Karpas-422 (cell line): ENCODE measurements at regions not wholly inside any gene's neighbourhood (a gene's known extent, or its start where the extent isn't known, plus 50 kb on each side); places are given as distances from the start of the nearest gene placed in this dataset.
A peak's percentile ranks its signal among the peaks of the same experiment; 100 is the strongest.
"Not testable (repeated sequence)": the region's sequence is repeated elsewhere in the genome, so short reads cannot be mapped to it uniquely, and the experiment has no call there.

Experiments used
- DNase-seq: peaks from one replicate; pipeline ENCODE4 v3.0.0-alpha.2; 2015
- H2AFZ ChIP-seq: fragments of 200-600 bp; sonication (generic); 2 replicates; pipeline ENCODE4 v1.6.1; 2014; ENCODE audit warnings: antibody characterized with exemption, low read length, mixed read lengths
- H3K27ac ChIP-seq: fragments of 200-600 bp; sonication (generic); 2 replicates; pipeline ENCODE4 v1.5.1; 2014; ENCODE audit warnings: mild to moderate bottlenecking, low read length, moderate library complexity
- H3K27me3 ChIP-seq: fragments of 200-600 bp; sonication (generic); 2 replicates; pipeline ENCODE4 v1.6.1; 2014; ENCODE audit warnings: low read length, mixed read lengths
- H3K36me3 ChIP-seq: fragments of 200-600 bp; sonication (generic); 2 replicates; pipeline ENCODE4 v1.6.1; 2014; ENCODE audit warnings: low read length, mixed read lengths; ENCODE audit not compliant: insufficient read depth
- H3K4me1 ChIP-seq: fragments of 200-600 bp; sonication (generic); 2 replicates; pipeline ENCODE4 v1.6.1; 2014; ENCODE audit warnings: mild to moderate bottlenecking, low read length, mixed read lengths
- H3K4me2 ChIP-seq: fragments of 200-600 bp; sonication (generic); 2 replicates; pipeline ENCODE4 v1.6.1; 2014; ENCODE audit warnings: low read length, low read depth, mild to moderate bottlenecking; ENCODE audit not compliant: poor library complexity, severe bottlenecking
- H3K4me3 ChIP-seq: fragments of 200-600 bp; sonication (generic); 2 replicates; pipeline ENCODE4 v1.5.1; 2014; ENCODE audit warnings: mild to moderate bottlenecking, antibody characterized with exemption, low read length, mixed read lengths
- H3K79me2 ChIP-seq: fragments of 200-600 bp; sonication (generic); 2 replicates; pipeline ENCODE4 v1.6.1; 2014; ENCODE audit warnings: mild to moderate bottlenecking, low read length, mixed read lengths
- H3K9ac ChIP-seq: fragments of 200-600 bp; sonication (generic); 2 replicates; pipeline ENCODE4 v1.6.0; 2014; ENCODE audit warnings: low read length
- H3K9me2 ChIP-seq: fragments of 200-600 bp; sonication (generic), shearing (Covaris generic); replicated peaks from 2 replicates; pipeline ENCODE4 v1.6.0; 2014; ENCODE audit warnings: mild to moderate bottlenecking, low read length, moderate library complexity; ENCODE audit not compliant: insufficient read depth
- H3K9me3 ChIP-seq: fragments of 300-700, 200-600 bp; sonication (generic); 2 replicates; pipeline ENCODE4 v1.6.1; 2014; ENCODE audit warnings: low read length, mixed read lengths
- H4K20me1 ChIP-seq: fragments of 200-600 bp; sonication (generic); 2 replicates; pipeline ENCODE4 v1.6.1; 2014; ENCODE audit warnings: mild to moderate bottlenecking, antibody characterized with exemption, low read length, low read depth; ENCODE audit not compliant: insufficient read depth

DNA sequence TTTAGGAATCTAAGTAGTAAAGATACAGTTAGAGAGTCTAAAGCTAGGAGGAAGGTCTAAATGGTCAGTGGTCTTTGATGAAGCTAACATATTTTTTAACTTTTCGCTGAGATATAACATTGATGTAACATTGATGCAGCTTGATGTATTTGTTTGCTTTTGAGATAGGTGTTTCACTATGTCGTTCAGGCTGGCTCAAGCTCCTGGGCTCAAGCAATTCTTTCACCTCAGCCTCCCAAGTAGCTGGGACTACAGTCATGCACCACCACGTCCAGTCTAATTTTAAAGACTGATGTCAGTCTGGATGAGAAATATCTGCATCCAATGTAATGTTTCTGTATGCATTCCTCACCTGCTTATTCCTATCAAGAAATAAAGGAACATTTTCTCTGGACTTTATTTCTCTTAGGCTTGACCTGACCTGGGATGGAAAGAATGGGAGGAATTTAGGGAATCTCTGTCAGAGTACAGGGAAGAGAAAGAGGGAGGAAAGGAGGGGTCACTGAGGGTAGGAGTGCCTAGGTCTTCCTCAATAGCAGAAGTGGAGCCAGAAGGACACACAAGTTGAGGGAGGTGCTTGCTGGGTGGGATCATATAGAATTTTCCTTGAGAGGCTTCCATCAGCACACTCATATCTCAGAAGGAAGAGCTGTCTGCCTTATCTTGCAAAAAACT, 101.5 kb upstream of the GPBP1 start:
- Histone ChIP-seq H3K4me1 (no peaks in the 10 kb centered on the region), H3K4me3 (no peak overlapping the region), H3K9me3 (0 out of 2 replicates have a peak, but pooled peaks cover 3% of the 10 kb centered on the region), H3K36me3 (no peaks in the 10 kb centered on the region), H3K27ac (no peak overlapping the region), H3K9me2 (no peaks in the 10 kb centered on the region), H3K9ac (no peak overlapping the region), H2AFZ (no peak overlapping the region), H3K4me2 (no peak overlapping the region), H3K27me3 (0 out of 2 replicates have a peak, but pooled peaks cover 2% of the 10 kb centered on the region), H3K79me2 (no peaks in the 10 kb centered on the region), H4K20me1 (no peaks in the 10 kb centered on the region)
- no peak for DNase-seq

DNA sequence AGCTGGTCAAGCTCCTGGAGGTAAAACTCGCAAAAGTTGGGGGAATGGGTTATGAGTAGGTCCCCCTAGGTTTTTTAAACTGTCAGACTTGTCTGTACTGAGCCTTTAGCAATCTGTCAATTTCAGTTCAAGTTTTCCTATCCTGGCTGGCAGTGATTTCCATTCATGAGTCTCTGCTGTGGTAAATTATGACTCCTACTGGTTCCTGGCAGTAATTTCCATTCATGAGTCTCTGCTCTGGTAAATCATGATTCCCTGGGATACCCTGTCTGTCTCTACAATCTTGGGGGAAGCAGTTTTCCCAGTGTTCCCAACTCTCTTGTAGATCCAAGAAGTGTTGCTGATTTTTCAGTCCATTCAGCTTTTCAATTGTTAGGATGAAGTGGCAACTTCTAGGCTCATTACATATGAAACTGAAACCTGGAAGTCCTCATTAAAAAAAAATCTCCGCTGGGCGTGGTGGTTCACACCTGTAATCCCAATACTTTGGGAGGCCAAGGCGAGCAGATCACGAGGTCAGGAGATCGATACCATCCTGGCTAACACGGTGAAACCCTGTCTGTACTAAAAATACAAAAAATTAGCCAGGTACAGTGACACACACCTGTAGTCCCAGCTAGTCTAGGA, 91.3 kb upstream of the GPBP1 start:
- H3K4me2 ChIP-seq, result no peak overlapping the region
- H3K9ac ChIP-seq, result no peak overlapping the region
- H3K4me3 ChIP-seq, result no peak overlapping the region
- no peaks in the 10 kb centered on the region for H3K9me3 ChIP-seq
- peak; percentile 57 for DNase-seq
- H3K79me2 ChIP-seq, result no peaks in the 10 kb centered on the region
- no peak overlapping the region for H2AFZ ChIP-seq
- H3K4me1 ChIP-seq, result no peaks in the 10 kb centered on the region
- no peaks in the 10 kb centered on the region for H4K20me1 ChIP-seq
- no peaks in the 10 kb centered on the region for H3K9me2 ChIP-seq
- H3K27me3 ChIP-seq, result no peaks in the 10 kb centered on the region
- no peak overlapping the region for H3K27ac ChIP-seq
- H3K36me3 ChIP-seq, result no peaks in the 10 kb centered on the region

DNA sequence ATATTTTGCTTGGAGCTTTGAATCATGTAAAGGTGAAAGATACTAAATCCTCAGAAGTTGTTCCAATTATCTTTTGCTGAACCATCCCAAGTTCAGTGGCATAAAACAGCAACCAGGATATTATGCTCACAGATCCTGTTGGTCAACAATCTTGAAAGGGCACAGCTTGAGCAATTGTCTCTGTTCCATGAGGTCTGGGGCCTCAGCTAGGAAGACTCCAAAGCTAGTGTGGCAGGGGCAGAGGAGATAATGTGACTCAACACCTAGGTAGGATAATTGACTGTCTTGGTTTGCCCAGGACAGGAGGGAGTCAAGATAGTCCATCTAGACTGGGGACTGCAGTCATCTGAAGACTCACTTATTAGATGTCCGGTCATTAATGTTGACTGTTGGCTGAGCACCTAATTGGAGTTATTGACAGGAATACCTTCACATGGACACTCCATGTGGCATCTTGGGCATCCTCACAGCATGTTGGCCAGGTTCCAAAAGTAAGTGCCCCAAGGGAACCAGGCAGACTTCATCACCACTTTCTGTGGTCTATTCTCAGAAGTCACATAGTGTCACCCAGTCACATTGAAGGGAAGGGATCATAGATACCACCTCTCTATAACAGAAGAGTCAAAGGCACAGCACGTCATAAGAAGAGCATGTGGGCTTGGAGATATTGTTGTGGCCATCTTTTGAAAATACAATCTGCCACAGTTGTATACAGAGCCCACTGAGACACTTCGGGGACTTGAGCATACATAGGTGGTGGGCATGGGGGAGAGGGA, 88.4 kb upstream of the GPBP1 start:
- H3K79me2 ChIP-seq, result no peaks in the 10 kb centered on the region
- H4K20me1 ChIP-seq, result no peaks in the 10 kb centered on the region
- no peak for DNase-seq
- no peaks in the 10 kb centered on the region for H3K36me3 ChIP-seq
- no peaks in the 10 kb centered on the region for H3K27me3 ChIP-seq
- H3K9me2 ChIP-seq, result no peaks in the 10 kb centered on the region
- H3K9me3 ChIP-seq, result no peaks in the 10 kb centered on the region
- no peak overlapping the region for H2AFZ ChIP-seq
- H3K4me1 ChIP-seq, result no peaks in the 10 kb centered on the region
- no peak overlapping the region for H3K9ac ChIP-seq
- no peak overlapping the region for H3K4me2 ChIP-seq
- H3K4me3 ChIP-seq, result no peak overlapping the region
- no peak overlapping the region for H3K27ac ChIP-seq

DNA sequence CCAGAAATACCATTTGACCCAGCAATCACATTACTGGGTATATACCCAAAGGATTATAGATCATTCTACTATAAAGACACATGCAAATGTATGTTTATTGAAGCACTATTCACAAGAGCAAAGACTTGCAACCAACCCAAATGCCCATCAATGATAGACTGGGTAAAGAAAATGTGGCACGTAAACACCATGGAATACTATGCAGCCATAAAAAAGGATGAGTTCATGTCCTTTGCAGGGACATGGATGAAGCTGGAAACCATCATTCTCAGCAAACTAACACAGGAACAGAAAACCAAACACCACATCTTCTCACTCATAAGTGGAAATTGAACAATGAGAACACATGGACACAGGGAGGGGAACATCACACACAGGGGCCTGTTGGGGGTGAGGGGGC, 85.9 kb upstream of the GPBP1 start:
- not testable (repeated sequence) for H3K9me3 ChIP-seq, H3K79me2 ChIP-seq, H3K4me1 ChIP-seq, H3K9ac ChIP-seq, H4K20me1 ChIP-seq, H2AFZ ChIP-seq, H3K27me3 ChIP-seq, H3K4me2 ChIP-seq, DNase-seq, H3K36me3 ChIP-seq, H3K27ac ChIP-seq, H3K9me2 ChIP-seq, H3K4me3 ChIP-seq

DNA sequence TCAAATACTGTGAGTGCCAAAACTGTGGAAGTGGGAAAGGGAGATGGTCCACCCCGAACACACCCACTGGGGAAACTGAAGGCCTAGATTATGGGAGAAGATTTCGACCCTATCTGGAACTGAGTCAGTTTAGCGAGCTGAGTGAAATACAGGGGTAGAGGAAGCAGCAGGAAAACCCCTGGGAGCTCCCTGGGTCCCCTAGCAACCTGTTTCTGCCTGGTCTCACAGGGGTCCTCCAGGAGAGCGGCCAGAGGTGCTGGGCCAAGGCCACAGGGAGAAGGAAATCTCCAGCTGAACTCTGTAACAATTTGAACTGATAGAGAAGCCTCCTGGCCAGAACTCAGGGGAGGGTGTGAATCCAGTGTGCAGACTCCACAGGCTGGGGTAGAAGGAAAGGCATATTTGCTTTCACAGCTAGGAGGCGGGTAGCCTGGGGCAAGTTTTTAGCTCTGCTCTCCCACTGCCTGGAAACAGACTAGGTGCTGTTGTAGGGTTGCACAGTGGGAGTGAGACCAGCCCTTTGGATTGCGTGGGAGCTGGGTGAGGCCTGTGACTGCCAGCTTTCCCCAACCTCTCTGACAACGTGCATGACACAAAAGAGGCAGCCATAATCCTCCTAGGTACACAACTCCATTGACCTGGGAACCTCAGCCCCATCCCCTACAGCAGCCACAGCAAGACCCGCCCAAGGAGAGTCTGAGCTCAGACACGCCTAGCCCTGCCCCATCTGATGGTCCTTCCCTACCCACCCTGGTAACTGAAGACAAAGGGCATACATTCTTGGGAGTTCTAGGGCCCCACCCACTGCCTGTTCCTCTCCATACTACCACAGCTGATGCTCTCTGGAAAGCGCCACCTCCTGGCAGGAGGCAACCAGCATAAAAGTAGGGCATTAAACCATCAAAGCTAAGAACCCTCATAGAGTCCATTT, 78.8 kb upstream of the GPBP1 start:
- Histone ChIP-seq H3K27ac (no peak overlapping the region), H2AFZ (no peak overlapping the region), H3K9ac (no peak overlapping the region), H3K4me1 (no peaks in the 10 kb centered on the region), H4K20me1 (no peaks in the 10 kb centered on the region), H3K79me2 (no peaks in the 10 kb centered on the region), H3K36me3 (no peaks in the 10 kb centered on the region; the same call in 1 of the 2 replicates), H3K27me3 (no peaks in the 10 kb centered on the region), H3K9me3 (peaks cover 7% of the 10 kb centered on the region), H3K9me2 (no peaks in the 10 kb centered on the region), H3K4me2 (no peak overlapping the region), H3K4me3 (no peak overlapping the region)
- peak; percentile 84 for DNase-seq

DNA sequence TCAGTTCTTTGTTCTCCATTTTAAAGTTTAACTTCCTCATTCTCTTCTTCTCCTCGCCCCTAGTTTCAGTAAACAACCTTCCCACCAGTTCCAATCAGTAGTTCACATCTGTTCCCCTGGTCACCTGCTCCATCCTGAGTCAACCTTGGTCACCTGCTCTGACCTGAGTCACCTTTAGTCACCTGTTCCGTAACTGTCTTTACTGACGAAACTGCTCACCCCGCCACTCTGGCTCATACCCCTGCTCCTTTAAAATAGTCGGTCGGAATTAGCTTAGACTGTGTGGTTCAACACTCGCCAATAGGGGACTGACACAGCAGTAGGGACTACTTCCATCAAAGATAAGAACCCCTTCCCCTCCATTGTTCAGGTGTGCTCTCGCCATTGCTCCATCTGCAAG, 76.3 kb upstream of the GPBP1 start:
- Histone ChIP-seq H3K27ac (no peak overlapping the region), H3K79me2 (no peaks in the 10 kb centered on the region), H3K9ac (no peak overlapping the region), H3K9me2 (no peaks in the 10 kb centered on the region), H3K27me3 (no peaks in the 10 kb centered on the region), H3K4me3 (no peak overlapping the region), H3K4me2 (no peak overlapping the region), H3K4me1 (no peaks in the 10 kb centered on the region), H4K20me1 (no peaks in the 10 kb centered on the region), H2AFZ (no peak overlapping the region), H3K9me3 (peaks cover 7% of the 10 kb centered on the region), H3K36me3 (no peaks in the 10 kb centered on the region; the same call in 1 of the 2 replicates)
- no peak for DNase-seq

DNA sequence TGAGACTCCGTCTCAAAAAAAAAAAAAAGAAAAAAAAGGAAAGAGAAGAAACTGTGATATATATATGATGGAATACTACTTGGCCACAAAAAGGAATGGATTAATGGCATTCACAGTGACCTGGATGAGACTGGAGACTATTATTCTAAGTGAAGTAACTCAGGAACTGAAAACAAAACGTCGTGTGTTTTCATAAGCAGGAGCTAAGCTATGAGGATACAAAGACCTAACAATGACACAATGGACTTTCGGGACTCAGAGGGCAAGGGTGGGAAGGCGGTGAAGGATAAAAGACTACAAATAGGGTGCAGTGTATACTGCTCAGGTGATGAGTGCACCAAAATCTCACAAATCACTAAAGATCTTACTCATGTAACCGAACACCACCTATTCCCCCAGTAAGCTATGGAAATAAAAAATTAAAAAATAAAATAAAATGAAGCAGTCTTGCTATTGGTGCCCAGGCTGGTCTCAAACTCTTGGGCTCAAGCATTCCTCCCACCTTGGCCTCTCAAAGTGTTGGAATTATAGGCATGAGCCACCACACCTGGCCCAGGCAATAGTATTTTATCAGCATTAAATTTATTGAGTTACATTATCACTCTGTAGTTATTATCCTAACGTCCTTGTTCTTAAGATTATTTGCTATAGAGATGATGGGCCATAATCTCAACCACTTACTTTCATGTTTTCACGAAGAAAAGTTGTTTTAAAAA, 71.5 kb upstream of the GPBP1 start:
- H3K9me2 ChIP-seq, result no peaks in the 10 kb centered on the region
- H3K4me3 ChIP-seq, result no peak overlapping the region
- H4K20me1 ChIP-seq, result no peaks in the 10 kb centered on the region
- H3K9me3 ChIP-seq, result peaks cover 7% of the 10 kb centered on the region
- no peaks in the 10 kb centered on the region; the same call in 1 of the 2 replicates for H3K36me3 ChIP-seq
- no peak overlapping the region for H3K4me2 ChIP-seq
- H3K4me1 ChIP-seq, result no peaks in the 10 kb centered on the region
- no peaks in the 10 kb centered on the region for H3K79me2 ChIP-seq
- H3K27ac ChIP-seq, result no peak overlapping the region
- no peak overlapping the region for H3K9ac ChIP-seq
- H3K27me3 ChIP-seq, result no peaks in the 10 kb centered on the region
- DNase-seq, result no peak
- no peak overlapping the region for H2AFZ ChIP-seq
